MV-4-11 (cell line): ENCODE measurements at regions not wholly inside any gene's neighbourhood (a gene's known extent, or its start where the extent isn't known, plus 50 kb on each side); places are given as distances from the start of the nearest gene placed in this dataset.
"Not testable (repeated sequence)": the region's sequence is repeated elsewhere in the genome, so short reads cannot be mapped to it uniquely, and the experiment has no call there.

Experiments used
- DNase-seq: peaks from one replicate; lab custom pipeline; 2025; lab: John Stamatoyannopoulos, UW

- DNase-seq, result no peak
These were observed 63.7 kb upstream of the UXS1 start for GRCh38 chr2:106257830-106258229.

- DNase-seq, result no peak
These were observed 63.0 kb upstream of the UXS1 start for GRCh38 chr2:106257135-106257534.

GRCh38 chr2:106249157-106249828 lies 55.2 kb upstream of the UXS1 start:
- DNase-seq, result not testable (repeated sequence)

- DNase-seq, result not testable (repeated sequence)
These were observed 54.5 kb upstream of the UXS1 start for GRCh38 chr2:106248548-106249151.
